GM18517 (cell line): ENCODE measurements at regions not wholly inside any gene's neighbourhood (a gene's known extent, or its start where the extent isn't known, plus 50 kb on each side); places are given as distances from the start of the nearest gene placed in this dataset.
"Not testable (repeated sequence)": the region's sequence is repeated elsewhere in the genome, so short reads cannot be mapped to it uniquely, and the experiment has no call there.

Experiments
- ATAC-seq: cut with Tn5 transposase; IDR thresholded peaks from one replicate; pipeline ENCODE4 v1.9.1; 2021; ENCODE audit warnings: mild to moderate bottlenecking, moderate library complexity; ENCODE audit not compliant: unreplicated experiment

DNA sequence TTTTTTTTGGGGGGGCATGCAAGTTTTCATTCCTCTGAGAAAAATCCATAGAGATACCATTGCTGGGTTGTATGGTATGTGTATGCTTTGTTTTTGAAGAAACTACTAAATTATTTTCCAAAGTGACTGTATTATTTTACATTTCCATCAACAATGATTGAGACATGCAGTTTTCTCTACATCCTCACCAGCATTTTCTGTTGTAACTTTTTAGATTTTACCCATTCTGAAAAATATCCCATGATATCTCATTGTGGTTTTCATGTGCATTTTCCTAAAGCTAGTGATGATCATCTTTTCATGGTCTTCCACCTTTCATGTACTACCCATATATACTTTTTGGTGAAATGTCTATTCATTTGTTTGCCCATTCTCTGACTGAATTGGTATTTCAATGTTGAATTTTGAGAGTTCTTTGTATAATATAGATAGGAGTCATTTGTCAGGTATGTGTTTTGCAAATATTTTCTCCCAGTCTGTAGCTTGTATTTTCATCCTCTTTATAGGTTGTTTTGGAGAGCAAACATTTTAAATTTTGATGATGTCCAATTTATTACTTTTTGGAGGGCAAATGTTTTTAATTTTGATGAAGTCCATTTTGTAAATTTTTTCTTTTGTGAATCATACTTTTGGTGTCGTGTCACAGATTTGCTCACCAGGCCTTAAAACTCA is 827.5 kb upstream of the CITED2 start:
- no peak for ATAC-seq

DNA sequence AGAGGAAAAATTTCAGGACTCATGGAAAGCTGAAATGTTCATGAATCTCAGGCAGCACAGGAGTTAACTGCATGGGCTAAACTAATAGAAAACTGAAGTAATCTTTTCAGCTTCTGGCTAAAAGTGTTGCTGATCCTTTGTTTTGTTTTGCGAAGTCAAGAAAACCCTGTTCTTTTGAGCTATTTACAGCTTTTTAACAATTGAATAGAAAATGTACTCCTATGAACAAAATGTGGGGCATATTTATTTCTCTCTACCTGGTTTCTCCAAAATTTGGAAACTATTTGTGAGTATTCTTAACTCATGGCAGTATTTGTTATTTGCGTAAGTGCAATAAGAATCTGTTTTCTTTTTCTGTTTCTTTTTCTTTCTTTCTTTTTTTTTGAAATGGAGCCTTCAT is 818.8 kb upstream of the CITED2 start:
- no peak for ATAC-seq

DNA sequence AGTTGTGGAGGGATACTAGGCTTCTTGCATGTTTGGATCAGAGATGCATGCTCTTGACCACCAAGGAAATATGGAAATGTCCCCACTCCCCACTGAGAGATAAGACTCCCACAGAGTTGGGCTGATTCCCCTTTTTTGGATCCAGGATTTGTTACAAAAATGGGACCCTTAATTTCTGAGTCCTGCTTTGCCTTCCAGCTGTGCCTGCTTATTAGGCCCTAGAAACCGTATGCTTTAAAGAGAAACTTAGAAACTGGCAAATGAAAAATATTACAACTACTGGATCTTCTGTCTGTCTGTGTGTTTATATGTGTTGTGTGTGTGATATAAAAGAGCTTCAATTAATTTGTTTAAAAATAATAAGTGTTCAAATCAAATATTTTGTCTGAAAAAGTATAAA is 817.6 kb upstream of the CITED2 start:
- ATAC-seq = no peak

DNA sequence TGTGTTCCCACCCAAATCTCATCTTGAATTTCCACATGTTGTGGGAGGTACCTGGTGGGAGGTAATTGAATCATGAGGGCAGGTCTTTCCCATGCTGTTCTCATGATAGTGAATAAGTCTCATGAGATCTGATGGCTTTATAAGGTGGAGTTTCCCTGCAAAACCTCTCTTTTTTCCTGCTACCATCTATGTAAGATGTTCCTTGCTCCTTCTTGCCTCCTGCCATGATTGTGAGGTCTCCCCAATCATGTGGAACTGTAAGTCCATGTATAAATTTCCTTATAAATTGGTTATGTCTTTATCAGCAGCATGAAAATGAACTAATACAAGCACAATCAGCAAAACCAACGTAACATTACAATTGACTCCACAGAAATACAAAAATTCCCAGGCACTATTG is 814.8 kb upstream of the CITED2 start:
- not testable (repeated sequence) for ATAC-seq

DNA sequence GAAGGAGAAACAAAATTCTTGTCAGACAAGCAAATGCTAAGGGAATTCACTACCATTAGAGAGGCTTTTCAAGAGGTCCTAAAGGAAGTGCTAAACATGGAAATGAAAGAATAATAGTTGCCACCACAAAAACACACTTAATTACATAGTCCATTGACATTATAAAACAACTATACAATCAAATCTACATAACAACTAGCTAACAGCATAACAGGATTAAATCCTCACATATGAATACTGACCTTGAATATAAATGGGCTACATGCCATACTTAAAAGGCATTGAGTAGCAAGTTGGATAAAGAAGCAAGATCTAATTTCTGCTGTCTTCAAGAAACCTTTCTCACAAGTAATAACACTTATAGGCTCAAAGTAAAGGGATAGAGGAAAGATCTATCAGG is 811.5 kb upstream of the CITED2 start:
- ATAC-seq = no peak

DNA sequence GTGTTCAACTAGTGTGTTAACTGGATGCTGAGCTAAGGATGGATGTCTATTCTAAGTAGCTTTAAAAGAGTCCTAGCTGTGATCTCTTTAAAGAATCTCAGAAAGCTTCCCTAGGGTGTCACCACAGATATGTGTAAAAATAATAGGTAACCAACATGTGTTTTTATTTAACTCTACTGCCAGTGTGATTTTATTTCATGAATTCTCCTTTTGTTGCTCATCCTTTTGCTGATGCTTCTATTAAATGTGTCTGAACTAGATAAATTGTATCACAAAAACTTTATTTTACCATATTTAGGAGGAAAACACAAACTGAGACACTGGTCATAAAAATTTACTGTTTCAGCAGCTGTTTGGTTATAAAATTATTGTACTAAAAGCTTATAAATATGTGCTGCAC is 809.4 kb upstream of the CITED2 start:
- ATAC-seq = no peak

DNA sequence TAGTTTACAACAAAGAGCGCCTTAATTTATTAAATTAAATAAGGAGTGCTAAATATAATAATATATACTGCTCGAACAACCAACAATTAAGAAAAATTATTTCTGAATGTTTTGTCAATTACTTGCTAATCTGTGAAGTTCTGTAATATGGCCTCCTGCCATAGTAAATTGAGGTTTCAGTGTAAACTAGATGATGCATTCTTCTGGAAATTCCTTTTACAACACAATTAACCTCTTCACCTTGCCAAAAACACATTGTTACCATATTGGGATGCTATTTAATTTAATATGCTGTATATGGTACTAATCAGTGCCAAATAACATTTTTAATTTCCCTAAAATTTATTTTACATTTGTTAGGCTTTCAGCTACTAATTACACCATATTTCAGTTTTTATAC is 808.4 kb upstream of the CITED2 start:
- ATAC-seq = no peak

DNA sequence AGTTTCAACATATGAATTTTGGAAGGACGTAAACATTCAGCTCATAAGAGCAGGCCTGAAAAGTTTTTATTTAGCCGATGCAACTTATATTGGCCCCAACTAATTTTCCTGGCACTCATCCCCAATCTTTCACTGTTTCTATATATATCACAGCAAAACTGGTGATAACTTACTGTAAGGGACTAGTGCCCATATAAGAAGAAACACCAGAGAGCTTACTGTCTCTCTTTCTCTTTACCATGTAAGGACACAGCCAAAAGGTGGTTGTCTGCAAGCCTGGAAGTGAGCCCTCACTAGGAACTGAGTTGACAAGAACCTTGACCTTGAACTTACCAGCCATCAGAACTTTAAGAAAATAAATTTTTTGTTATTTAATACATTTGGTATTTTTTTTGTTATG is 807.4 kb upstream of the CITED2 start:
- ATAC-seq = no peak

DNA sequence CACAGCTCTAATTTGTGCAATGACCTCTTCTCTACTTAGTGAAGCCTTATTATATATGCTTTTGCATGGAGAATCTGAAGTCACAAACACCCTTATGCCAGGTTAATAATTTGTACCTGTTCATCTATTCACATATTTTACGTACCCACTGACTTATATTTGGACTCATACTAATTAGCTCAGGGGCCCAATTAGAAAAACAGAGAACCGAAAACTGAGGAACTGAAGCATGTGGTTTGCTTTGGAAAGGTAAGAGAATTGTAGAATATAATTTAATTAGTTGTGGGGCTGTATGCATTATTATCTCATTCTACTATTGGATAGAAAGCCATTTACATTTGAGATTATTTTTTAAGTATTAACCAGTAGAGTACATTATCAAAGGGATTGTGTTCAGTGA is 805.9 kb upstream of the CITED2 start:
- no peak for ATAC-seq

DNA sequence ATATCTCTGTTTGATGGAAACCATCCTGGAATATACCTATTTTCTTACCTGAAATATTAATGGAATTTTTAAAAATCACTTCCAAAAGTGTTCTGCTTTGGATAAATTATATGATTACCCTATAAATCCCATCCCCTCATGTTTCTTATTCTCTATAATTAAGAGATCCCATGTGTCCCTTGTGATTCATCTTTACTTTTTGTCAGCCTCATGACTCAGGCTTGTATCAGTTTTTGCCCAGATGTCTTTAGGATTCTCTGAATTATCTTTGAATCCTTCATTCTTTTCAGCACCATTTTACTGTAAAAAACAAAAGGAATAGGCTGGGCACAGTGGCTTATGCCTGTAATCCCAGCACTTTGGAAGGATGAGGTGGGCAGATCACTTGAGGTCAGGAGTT is 804.5 kb upstream of the CITED2 start:
- no peak for ATAC-seq

DNA sequence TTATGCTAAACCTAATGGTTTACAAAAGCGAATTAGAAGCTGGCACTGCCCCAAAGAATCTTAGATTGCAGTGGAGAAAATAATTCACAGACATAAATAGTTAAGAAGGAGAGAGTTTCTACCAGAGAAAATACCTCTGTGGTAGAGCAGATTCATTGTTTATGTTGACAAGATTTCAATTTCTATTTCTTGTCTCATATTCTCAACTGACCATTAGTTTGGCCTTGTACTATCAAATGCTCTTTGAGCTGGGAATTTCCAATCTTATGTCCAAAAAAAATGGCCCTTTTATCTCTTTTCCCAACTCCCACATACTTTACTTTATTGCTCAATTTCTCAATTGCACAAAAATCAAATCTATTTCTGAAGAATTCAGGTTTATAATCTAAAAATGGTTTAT is 804.1 kb upstream of the CITED2 start:
- no peak for ATAC-seq

DNA sequence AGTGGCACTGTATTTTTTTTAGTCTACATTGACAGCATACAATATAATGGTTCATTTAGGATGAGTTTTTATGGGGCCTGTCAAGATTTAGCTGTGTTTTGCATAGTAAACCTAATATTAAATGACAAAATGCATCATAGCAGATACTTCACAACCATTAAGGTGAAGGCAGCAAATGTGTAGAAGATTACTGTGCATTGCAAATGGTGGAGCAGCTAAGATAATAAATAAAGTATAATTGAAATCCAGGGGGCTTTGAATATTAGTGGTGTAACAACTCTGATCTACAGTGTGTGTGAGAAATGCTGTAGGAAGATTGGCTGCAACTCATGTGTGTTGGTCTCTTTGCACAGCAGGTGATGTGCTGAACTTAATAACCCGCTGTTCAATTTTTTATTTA is 801.9 kb upstream of the CITED2 start:
- ATAC-seq = no peak

DNA sequence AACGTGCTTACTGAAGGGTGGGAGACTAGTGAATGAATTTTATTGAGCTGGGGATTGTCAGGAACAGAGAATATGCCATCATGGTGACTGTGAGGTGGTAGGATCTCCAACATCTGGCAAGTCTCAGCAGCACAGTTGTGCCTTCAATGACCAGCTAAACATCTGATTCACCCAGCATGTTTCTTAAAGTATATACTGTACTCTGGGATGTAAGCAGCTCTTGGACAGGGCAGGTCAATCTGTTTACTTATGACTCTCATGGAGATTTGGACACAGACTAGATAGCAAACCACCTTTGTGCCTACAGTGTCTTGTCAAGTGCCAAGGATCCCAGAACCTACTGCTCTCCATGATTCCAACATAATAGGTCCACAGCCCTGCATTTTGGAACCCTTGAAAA is 801.0 kb upstream of the CITED2 start:
- no peak for ATAC-seq

DNA sequence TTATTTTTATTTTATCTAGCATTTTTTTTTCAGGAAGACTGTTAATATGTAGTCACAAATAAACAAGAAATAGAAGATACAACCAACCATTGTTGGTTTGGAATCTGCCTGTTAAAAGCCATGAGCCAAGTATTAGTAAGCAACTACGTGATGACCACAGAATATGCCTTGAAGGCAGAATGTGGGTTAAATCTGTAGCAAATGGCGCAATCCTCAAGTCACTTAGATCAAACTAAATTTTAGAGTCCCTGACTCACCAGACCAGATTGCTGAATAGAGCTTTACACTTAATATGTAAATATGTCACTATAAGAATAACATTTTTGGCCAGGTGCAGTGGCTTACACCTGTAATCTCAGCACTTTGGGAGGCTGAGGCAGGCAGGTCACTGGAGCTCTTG is 800.1 kb upstream of the CITED2 start:
- no peak for ATAC-seq

DNA sequence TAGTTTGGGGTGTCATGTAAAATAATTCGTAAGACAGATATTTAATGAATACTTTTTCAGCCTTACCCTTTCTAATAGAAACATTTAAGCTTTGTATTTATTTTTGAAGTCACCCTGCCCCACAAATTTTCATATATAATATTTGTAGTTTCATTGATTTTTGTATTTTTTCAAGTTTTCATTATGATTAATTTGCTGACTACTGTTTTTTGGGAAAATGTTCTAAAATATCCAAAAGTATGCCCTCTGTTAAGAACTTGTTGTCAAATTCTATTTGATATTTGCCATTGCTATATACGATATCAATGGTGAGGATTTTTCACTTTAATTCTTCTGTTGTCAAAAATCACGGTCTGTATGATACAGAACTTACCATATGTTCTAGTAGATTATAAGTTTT is 793.9 kb upstream of the CITED2 start:
- no peak for ATAC-seq

DNA sequence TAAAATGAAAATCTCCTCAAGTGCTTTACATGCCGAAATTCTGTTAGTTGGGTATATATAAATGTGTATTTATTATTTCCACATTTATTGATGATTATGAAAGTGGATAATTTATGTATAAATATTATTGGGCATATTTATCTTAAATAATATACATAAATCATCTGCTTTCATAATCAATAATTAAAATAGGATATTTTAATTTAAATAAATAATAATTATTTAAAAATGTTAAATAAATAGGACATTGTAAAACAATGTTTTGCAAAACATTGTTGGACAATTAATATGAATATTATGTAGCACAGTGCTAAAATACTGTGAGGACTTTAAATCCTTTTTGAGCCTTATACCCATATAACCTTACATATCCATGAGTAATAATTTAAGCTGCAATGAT is 786.5 kb upstream of the CITED2 start:
- ATAC-seq = no peak

DNA sequence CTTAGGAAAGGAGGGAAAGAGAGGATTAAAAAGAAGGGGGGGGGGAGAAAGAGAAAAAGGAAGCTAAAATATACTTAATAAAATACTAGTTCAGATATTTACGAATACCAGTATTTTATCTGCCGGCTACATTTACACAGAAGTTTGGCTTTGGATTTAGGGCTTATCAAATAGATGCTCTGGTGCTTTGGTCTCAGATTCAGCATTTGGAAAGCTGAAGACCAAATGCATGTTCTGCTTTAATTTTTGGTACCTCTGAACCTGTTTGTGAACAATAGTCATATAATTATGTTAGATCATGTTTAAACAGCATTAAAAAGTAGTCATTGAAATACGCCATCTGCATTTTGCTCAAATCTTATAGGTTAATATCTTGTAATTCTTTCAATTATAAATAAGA is 786.0 kb upstream of the CITED2 start:
- no peak for ATAC-seq

DNA sequence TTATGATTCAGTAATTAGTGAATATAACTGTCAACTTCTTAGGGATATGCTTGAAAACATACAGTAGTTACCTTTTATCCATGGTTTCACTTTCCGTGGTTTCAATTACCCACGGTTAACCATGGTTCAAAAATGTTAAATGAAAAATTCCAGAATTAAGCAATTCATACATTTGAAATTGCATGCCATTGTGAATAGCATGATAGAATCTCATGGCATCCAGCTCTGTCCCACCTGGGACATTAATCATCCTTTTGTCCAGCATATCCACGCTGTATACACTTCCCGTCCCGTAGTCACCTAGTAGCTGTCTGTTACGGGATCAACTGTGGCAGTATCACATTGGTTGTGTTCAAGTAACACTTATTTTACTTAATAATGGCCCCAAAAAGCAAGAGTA is 781.7 kb upstream of the CITED2 start:
- ATAC-seq = no peak

DNA sequence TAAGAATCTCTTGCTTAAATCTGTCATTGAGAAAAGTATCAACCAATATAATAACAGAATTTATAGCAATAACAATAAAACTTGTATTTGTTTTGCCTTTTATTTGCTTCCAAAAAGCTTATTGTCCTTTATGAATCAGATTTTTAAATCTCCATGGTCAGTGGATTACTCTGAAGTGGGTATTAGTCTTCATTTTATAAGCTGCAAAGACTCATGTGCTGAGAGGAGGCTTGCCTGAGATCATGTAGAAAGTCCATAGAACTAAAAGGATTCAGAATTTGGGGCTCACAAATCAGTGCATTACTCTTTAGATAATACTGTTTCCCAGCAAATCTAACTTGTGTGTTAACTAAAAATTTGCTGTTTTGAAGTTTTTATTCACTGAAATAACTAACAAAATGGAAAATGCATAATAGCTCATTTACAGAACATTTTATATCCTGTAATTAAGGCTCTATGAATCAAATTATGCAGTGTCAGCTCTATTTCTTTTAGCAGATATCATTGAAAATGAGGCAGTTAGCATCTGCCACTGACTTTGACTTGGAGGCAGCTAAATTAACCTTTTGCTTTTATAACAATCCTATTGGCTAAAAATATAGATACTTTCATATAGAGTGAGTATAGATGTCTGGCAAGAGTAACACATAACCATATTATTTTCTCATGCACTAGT is 781.1 kb upstream of the CITED2 start:
- ATAC-seq = no peak

DNA sequence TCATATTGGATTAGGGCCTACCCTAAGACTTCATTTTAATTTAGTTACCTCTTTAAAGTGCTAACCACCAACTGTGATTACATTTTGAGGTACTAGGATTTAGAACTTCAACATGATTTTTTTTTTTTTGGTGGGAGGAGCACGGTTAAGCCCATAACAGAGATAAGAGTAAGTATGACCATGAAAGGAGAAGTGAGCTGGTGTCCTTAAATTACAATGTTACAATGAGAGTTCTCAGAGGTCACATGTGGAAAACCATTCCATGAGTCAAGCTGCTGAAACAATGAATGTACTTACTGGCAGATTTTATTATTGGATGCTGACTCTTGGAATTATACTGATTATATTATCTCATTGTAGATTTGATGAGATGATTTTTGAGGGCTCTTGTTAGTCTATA is 779.3 kb upstream of the CITED2 start:
- no peak for ATAC-seq

DNA sequence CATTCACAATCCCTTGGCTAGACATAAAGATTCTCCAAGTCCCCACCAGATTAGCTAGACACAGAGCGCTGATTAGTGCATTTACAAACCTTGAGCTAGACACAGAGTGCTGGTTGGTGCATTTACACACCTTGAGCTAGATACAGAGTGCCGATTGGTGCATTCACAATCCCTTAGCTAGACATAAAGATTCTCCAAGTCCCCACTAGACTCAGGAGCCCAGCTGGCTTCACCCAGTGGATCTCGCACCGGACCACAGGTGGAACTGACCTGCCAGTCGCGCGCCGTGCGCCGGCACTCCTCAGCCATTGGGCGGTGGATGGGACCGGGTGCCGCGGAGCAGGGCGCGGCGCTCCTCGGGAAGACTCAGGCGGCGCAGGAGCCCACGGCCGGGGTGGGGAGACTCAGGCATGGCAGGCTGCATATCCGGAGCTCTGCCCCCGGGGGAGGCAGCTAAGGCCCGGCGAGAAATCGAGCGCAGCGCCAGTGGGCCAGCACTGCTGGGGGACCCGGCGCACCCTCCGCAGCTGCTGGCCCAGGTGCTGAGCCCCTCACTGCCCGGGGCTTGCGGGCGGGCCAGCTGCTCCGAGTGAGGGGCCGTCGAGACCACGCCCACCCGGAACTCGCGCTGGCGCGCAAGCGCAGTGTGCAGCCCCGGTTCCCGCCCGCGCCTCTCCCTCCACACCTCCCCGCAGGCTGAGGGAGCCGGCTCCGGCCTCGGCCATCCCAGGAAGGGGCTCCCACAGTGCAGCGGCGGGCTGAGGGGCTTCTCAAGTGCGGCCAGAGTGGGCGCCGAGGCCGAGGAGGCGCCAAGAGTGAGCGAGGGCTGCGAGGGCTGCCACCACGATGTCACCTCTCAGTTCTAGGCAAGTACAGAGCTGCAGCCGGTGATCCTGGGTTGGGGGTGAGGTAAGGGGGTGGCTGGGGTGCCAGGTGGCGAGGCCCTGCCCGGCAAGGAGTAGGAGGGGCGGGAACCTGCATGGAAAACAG is 773.7 kb upstream of the CITED2 start:
- not testable (repeated sequence) for ATAC-seq

DNA sequence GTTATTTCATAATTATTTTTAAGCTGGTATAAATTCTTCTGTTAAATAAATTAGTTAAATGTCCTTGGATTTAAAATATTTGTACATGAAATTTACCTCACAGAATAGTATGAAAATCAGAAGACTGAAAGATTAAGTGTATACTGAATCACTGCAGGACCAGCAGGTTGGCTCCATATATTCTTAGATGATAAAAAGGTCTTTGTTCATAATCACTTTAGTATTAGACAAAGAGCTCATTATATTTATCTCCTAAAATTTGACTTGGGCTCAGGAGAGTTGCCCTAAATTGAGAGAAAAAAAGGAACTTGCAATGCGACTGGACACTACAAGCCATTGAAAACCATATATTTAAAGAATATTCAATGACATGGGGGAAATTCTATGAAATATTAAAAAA is 766.4 kb upstream of the CITED2 start:
- no peak for ATAC-seq
